C4-2B (cell line): ENCODE measurements at regions not wholly inside any gene's neighbourhood (a gene's known extent, or its start where the extent isn't known, plus 50 kb on each side); places are given as distances from the start of the nearest gene placed in this dataset.

ENCODE experiments used
- H3K27ac ChIP-seq: fragments of 450-650 bp; 2 replicates; pipeline ENCODE4 v1.5.1; 2017
- CTCF ChIP-seq: fragments of 450-650 bp; conservative IDR thresholded peaks from 2 replicates; pipeline ENCODE4 v1.5.1; 2017; ENCODE audit warnings: mild to moderate bottlenecking
- ZFX ChIP-seq: fragments of 450-650 bp; IDR thresholded peaks from 2 replicates; pipeline ENCODE4 v1.6.1; 2017

DNA sequence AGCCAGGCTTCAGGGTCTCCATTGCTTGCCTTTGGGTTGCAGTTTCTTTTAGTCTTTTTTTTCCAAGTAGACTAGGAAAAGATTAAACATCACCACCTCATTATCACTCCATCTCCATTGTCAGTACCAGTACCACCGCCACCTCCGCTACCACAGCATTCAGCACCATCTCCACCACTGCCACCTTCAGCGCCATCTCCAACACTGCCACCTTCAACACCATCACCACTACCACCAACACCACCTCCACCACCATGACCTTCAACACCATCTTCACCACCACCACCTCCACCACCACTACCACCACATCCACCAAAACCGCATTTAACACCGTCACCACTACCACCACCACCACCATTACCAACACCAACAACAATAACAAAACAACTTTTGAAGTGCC lies 141.5 kb upstream of the MPHOSPH6 start:
- no peak for TF ChIP-seq CTCF
- TF ChIP-seq ZFX: no peak
- no peak overlapping the region for H3K27ac ChIP-seq

- no peak overlapping the region for H3K27ac ChIP-seq
- TF ChIP-seq CTCF (no peak), ZFX (no peak)
Measured at GRCh38 chr16:82302042-82302727, 132.2 kb upstream of the MPHOSPH6 start.

DNA sequence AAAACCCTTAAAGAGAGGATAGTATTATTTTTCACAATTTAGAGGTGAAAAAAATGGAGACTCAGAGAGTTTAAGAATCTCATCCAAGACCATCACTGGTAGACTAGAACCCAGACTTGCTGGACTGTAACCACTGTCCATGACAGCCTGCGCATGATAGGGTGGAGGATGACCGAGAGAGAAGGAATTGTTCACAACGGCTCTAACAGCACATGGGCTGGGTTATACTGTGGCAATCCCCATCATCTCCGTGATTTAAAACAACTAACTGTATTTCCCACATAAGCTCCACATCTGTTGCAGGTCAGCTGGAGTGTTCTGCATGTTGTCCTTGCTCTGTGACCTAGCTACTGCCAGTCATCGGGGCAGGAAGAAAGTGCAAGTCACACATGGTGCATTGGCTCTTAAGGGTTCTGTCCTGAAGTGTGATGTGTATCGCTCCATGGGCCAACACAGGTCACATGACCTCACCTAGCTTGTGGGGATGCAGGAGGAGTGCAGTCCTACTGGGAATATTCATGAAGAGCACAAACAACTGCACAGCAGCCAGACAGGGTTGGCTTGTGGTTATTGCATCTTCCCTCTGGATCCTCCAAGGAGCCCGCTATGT lies 131.2 kb upstream of the MPHOSPH6 start:
- H3K27ac ChIP-seq: no peak overlapping the region
- TF ChIP-seq ZFX (no peak), CTCF (no peak)

GRCh38 chr16:82300374-82300951 lies 130.4 kb upstream of the MPHOSPH6 start:
- no peak overlapping the region for H3K27ac ChIP-seq
- TF ChIP-seq ZFX (no peak), CTCF (no peak)

- TF ChIP-seq ZFX (no peak), CTCF (no peak)
Measured at GRCh38 chr16:82298472-82298871, 128.4 kb upstream of the MPHOSPH6 start.

GRCh38 chr16:82295290-82296201 lies 125.5 kb upstream of the MPHOSPH6 start:
- no peak overlapping the region for H3K27ac ChIP-seq
- TF ChIP-seq ZFX (no peak), CTCF (no peak)

More at GRCh38 chr16:82298472-82298871, 128.4 kb upstream of the MPHOSPH6 start:
- no peak overlapping the region for H3K27ac ChIP-seq
